ENCODE measurements at regions not wholly inside any gene's neighbourhood (a gene's known extent, or its start where the extent isn't known, plus 50 kb on each side); places are given as distances from the start of the nearest gene placed in this dataset.

DNA sequence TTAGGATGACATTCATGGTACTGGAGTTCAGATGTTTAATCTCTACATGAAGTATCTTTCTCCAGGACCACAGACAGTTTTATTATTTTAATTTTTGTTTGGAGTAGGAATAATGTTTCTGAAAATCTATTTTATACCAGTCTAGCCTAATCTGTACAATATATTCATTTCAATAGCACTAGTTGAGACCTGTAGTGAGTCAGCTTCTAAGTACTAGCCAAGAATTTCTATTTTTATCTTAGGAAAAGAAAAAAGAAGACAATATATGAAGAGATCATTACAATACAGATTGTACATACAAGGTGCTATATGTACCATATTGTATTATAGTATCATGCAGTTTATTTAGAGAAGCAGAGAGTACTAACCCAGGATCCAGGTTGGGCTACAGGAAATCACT, 826.9 kb upstream of the PIK3C3 start:
- TF ChIP-seq, protein P1, sequence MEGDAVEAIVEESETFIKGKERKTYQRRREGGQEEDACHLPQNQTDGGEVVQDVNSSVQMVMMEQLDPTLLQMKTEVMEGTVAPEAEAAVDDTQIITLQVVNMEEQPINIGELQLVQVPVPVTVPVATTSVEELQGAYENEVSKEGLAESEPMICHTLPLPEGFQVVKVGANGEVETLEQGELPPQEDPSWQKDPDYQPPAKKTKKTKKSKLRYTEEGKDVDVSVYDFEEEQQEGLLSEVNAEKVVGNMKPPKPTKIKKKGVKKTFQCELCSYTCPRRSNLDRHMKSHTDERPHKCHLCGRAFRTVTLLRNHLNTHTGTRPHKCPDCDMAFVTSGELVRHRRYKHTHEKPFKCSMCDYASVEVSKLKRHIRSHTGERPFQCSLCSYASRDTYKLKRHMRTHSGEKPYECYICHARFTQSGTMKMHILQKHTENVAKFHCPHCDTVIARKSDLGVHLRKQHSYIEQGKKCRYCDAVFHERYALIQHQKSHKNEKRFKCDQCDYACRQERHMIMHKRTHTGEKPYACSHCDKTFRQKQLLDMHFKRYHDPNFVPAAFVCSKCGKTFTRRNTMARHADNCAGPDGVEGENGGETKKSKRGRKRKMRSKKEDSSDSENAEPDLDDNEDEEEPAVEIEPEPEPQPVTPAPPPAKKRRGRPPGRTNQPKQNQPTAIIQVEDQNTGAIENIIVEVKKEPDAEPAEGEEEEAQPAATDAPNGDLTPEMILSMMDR (conservative IDR thresholded peaks at IDR 0.05; ENCODE audit: low read depth, low read length), result no peak
- no peak for TF ChIP-seq EZH2 (IDR thresholded peaks at IDR 0.05; ENCODE audit: low read length, unreplicated experiment)
